Suprapubic skin (tissue), 4 donors: ENCODE measurements at regions not wholly inside any gene's neighbourhood (a gene's known extent, or its start where the extent isn't known, plus 50 kb on each side); places are given as distances from the start of the nearest gene placed in this dataset.

Source experiments
- DNase-seq, 2 donors: peaks; one replicate each; pipeline ENCODE4 v3.0.0-alpha.2; 2019; ENCODE audit warnings: low spot score in 2 of 2
- H3K27ac ChIP-seq: fragments of 200-600 bp; sonication (generic); one replicate; pipeline ENCODE4 v1.5.1; 2019
- H3K27me3 ChIP-seq: fragments of 200-600 bp; sonication (generic); one replicate; pipeline ENCODE4 v1.5.1; 2019
- H3K36me3 ChIP-seq: fragments of 200-600 bp; sonication (generic); one replicate; pipeline ENCODE4 v1.5.1; 2019
- H3K4me1 ChIP-seq: fragments of 200-600 bp; sonication (generic); one replicate; pipeline ENCODE4 v1.5.1; 2019
- H3K4me3 ChIP-seq: fragments of 200-600 bp; sonication (generic); one replicate; pipeline ENCODE4 v1.5.1; 2019; ENCODE audit warnings: mild to moderate bottlenecking
- H3K9me3 ChIP-seq: fragments of 200-600 bp; sonication (generic); one replicate; pipeline ENCODE4 v1.5.1; 2019
- EP300 ChIP-seq: sonication (generic); formaldehyde crosslinking; IDR thresholded peaks from one replicate; pipeline ENCODE4 v1.6.1; 2017; ENCODE audit warnings: antibody characterized with exemption
- POLR2A ChIP-seq, 2 donors: fragments of 450-650 bp; IDR thresholded peaks; one replicate each; pipeline ENCODE4 v1.6.1; 2017; ENCODE audit warnings: antibody characterized with exemption in 2 of 2, mild to moderate bottlenecking in 2 of 2, moderate library complexity in 2 of 2
- POLR2AphosphoS5 ChIP-seq, 3 donors: sonication (generic); formaldehyde crosslinking; IDR thresholded peaks; one replicate each; pipeline ENCODE4 v1.6.1; 2017; ENCODE audit warnings: antibody characterized with exemption in 3 of 3
- WGBS: methylation state at CpG from one replicate; pipeline ENCODE4 v1.1.5; 2018; 5-methylcytosine and 5-hydroxymethylcytosine counted together
- TF ChIP-seq, protein P1 (sequence below), 2 donors: fragments of 200-600 bp in 1 of 2; fragments of 450-650 bp in 1 of 2; sonication (generic) in 1 of 2; IDR thresholded peaks; one replicate each; pipeline ENCODE4 v1.5.1; 2016 to 2019; ENCODE audit warnings: antibody characterized with exemption in 2 of 2, mild to moderate bottlenecking in 1 of 2, moderate library complexity in 1 of 2

DNA sequence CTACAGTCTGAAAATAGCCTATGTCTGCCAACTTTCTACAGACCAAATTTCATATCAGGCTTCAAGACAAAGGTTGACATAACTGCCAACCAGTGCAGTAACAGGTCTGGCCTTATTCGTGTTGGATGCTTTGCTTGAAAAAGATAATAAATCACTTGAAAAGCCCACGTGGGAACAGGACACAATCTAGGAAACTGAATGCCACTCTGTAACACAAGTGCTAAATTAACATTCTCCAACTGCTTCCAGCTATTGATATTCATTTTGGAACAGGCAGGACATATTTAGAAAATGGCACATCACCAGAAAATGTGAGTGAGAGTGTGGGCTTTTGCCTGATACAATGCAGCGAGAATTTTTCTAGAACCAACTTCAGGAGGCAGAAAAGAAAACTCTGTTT, 165.9 kb upstream of the CCDC150 start:
- H3K27ac ChIP-seq, result no peak overlapping the region

DNA sequence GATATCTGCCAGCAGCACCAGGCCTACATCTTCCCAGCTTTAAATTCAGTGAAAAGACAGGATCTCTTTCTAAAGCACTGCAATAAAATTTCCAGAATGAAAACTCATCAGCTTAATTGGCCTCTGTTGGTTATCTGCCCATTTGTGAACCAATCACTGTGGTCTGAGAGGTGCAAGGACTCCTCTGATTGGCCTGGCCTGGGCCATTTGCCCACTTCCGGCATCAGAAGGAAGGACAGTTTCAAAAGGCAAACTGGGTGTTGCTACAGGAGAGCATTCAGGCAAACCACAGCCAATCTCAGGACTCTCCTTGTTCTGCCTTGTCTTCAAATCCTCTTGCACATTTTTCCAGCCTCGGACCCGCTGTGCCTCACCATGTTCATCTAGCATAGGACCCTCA, 163.9 kb upstream of the CCDC150 start:
- H3K36me3 ChIP-seq, result no peaks in the 10 kb centered on the region
- whole genome bisulfite sequencing, result 97% methylated on average over 3 of the region's 3 CpGs
- no peak overlapping the region for H3K4me3 ChIP-seq
- TF ChIP-seq EP300 (no peak), POLR2AphosphoS5 (IDR thresholded peaks at IDR 0.05) (no peak), POLR2A (IDR thresholded peaks at IDR 0.05) (no peak)
- TF ChIP-seq, protein P1, sequence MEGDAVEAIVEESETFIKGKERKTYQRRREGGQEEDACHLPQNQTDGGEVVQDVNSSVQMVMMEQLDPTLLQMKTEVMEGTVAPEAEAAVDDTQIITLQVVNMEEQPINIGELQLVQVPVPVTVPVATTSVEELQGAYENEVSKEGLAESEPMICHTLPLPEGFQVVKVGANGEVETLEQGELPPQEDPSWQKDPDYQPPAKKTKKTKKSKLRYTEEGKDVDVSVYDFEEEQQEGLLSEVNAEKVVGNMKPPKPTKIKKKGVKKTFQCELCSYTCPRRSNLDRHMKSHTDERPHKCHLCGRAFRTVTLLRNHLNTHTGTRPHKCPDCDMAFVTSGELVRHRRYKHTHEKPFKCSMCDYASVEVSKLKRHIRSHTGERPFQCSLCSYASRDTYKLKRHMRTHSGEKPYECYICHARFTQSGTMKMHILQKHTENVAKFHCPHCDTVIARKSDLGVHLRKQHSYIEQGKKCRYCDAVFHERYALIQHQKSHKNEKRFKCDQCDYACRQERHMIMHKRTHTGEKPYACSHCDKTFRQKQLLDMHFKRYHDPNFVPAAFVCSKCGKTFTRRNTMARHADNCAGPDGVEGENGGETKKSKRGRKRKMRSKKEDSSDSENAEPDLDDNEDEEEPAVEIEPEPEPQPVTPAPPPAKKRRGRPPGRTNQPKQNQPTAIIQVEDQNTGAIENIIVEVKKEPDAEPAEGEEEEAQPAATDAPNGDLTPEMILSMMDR (IDR thresholded peaks at IDR 0.05), result no peak
- H3K9me3 ChIP-seq, result no peaks in the 10 kb centered on the region
- no peaks in the 10 kb centered on the region for H3K27me3 ChIP-seq
- no peak overlapping the region for H3K27ac ChIP-seq
- H3K4me1 ChIP-seq, result no peaks in the 10 kb centered on the region
- DNase-seq, result no peak

More for the DNA sequence above, 165.9 kb upstream of the CCDC150 start:
- TF ChIP-seq POLR2AphosphoS5 (IDR thresholded peaks at IDR 0.05) (no peak), EP300 (no peak), POLR2A (IDR thresholded peaks at IDR 0.05) (no peak)
- TF ChIP-seq, protein P1 (IDR thresholded peaks at IDR 0.05), result no peak
- 10% methylated on average over 3 of the region's 3 CpGs for WGBS
- no peaks in the 10 kb centered on the region for H3K27me3 ChIP-seq
- no peaks in the 10 kb centered on the region for H3K4me1 ChIP-seq
- no peak for DNase-seq
- H3K4me3 ChIP-seq, result no peak overlapping the region
- H3K9me3 ChIP-seq, result no peaks in the 10 kb centered on the region
- H3K36me3 ChIP-seq, result no peaks in the 10 kb centered on the region

DNA sequence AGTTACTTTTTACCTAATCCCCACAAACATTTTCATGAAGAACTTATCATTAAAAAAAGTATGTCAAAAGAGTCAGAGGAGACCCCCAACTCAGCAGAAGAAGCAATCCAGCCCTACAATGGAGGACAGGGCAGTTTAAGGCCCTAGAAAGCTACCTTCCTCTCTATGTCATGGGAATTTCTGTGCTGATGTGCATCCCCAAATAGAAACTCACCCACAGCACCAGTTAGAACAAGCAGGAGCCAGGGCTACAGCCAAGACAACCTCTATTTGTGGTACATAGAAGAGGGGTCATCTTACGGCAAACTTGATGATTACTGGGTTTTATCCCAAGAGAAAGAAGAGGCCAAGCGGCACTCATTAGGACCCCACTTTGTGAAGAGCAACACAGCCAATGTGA, 160.9 kb upstream of the CCDC150 start:
- no peak for DNase-seq
- TF ChIP-seq POLR2AphosphoS5 (IDR thresholded peaks at IDR 0.05), result no peak
- TF ChIP-seq, protein P1 (IDR thresholded peaks at IDR 0.05), result no peak
- no peak for TF ChIP-seq POLR2A (IDR thresholded peaks at IDR 0.05)
- no peak for TF ChIP-seq EP300
- Histone ChIP-seq H3K9me3 (no peaks in the 10 kb centered on the region), H3K4me3 (no peak overlapping the region), H3K27ac (no peak overlapping the region), H3K4me1 (no peaks in the 10 kb centered on the region), H3K27me3 (no peaks in the 10 kb centered on the region), H3K36me3 (no peaks in the 10 kb centered on the region)
- 93% methylated on average over 2 of the region's 2 CpGs for WGBS

DNA sequence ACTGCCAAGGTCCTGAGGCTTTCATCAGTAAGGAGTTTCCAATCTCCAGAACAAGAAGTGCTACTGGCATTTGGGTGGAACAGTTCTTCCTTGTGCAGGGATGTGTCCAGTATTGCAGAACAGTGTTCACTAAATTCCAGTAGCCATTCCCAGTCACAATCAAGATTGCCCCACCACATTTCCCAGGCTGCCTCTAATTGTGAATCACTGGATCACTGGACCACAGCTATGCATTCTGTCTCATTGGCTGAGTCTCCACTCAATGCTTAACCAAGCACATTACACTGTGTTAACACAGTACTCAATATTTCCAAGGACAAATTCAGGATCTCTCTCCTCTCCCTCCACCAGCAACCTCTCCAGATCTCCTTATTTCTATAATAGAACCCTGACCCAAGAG, 160.2 kb upstream of the CCDC150 start:
- TF ChIP-seq POLR2A (IDR thresholded peaks at IDR 0.05) (no peak), POLR2AphosphoS5 (IDR thresholded peaks at IDR 0.05) (no peak), EP300 (no peak)
- TF ChIP-seq, protein P1 (IDR thresholded peaks at IDR 0.05), result no peak
- Histone ChIP-seq H3K4me1 (no peaks in the 10 kb centered on the region), H3K4me3 (no peak overlapping the region), H3K27me3 (no peaks in the 10 kb centered on the region), H3K27ac (no peak overlapping the region), H3K9me3 (no peaks in the 10 kb centered on the region), H3K36me3 (no peaks in the 10 kb centered on the region)
- DNase-seq, result no peak

DNA sequence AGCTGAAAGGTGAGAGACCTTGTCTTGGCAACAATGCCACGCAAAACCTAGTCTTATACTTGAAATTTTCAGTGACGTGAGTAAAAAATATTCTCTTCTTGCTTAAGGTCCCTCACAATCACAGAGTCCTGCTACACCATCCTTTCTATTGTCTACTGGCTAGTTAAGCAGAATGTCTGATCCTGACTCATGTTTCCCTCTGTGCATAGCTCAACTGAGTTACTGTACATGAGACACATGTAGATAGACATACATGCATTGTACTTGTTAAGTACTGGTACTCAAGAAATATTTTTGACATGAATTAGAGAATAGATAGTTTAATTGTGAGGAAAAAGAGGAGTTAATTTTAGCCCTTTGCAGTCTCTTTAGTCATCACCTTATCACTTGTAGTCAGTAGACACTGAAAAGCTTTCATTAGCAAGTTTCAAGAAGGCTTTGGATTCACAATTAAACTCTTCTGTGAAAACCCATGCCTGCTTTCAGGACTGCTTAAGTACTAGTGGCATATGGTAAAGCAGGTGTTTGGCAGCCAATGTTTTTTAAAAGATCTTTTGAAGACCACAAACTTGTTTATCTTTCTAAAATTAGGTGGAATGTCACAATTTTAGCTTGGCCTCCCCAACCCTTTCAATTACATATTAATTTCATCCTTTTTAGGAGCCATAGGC, 158.7 kb upstream of the CCDC150 start:
- Histone ChIP-seq H3K4me3 (no peak overlapping the region), H3K27me3 (no peaks in the 10 kb centered on the region), H3K9me3 (no peaks in the 10 kb centered on the region), H3K36me3 (no peaks in the 10 kb centered on the region), H3K27ac (no peak overlapping the region), H3K4me1 (no peaks in the 10 kb centered on the region)
- TF ChIP-seq EP300 (no peak), POLR2A (IDR thresholded peaks at IDR 0.05) (no peak), POLR2AphosphoS5 (IDR thresholded peaks at IDR 0.05) (no peak)
- TF ChIP-seq, protein P1 (IDR thresholded peaks at IDR 0.05), result no peak
- WGBS, result 95% methylated on average over 2 of the region's 2 CpGs
- no peak for DNase-seq
